ENCODE measurements at regions not wholly inside any gene's neighbourhood (a gene's known extent, or its start where the extent isn't known, plus 50 kb on each side); places are given as distances from the start of the nearest gene placed in this dataset.

DNA sequence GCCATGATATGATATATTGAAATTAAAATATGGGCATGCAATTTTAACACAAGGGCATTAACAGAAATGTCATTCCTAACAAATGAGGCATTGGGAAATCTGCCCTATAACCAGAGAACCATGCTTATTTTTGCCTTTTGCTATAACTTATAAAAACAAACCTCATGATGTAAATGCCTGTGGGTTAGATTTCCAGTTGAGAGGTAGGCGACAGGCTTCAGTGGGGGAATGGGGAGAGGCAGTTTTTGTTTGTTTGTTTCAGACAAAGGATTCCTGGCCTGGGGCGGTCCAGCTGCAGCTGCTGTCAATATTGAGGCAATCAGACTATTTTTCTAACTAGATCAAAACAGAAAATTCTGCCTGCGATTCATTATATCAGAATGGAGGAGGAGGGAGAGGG, 490.4 kb upstream of the CFAP20DC start:
- FAIRE-seq = no peak

DNA sequence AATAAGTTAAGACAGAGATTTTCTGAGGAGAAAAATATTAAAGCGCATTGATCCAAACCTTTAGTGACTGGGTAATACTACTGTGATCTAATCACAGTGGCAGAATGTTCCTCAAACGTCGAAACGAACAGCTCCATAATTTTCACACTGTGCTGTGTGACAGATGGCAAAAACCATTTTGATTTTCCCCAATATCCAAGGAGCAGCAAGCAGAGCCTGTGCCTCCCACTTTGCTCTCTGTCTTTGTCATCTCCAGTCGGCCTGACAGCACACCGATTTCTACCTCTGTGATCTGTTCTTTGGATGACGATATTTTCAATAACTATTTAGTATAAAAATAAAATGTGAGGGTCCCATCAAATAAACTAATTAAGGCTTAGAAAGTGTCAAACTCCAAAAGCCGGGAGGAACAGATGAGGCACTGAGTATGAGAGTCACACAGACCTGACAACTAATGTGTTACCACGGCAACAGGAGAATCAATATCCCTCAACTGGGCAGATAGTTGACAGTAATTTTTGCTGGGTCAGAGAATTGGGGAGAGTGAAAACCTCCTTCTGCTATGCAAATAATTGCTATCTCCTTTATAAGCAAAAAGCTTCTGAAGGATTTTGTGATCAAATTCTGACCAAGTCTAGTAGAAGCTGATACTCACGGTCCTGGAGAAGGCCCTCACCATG, 489.1 kb upstream of the CFAP20DC start:
- no peak for FAIRE-seq

DNA sequence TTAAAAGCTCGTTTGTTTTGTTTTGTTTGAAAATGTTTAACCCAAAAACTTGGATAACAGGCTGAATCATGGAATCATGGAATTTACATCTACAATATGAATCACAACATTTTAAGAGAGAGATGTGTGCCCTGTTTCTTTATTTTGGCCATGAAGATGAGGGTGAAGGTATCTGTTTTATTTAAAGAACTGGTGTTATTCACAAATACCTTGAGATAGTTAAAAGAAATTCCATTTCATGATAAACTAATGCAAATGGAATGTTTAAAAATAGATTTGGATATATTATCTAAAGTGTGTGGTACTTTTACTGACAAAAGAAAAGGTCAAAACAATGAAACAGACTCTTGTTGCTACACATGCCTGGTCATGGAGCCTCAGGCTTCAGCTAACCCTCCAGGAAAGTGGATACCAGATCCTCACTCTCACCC, 486.0 kb upstream of the CFAP20DC start:
- peak; percentile 82 for FAIRE-seq

DNA sequence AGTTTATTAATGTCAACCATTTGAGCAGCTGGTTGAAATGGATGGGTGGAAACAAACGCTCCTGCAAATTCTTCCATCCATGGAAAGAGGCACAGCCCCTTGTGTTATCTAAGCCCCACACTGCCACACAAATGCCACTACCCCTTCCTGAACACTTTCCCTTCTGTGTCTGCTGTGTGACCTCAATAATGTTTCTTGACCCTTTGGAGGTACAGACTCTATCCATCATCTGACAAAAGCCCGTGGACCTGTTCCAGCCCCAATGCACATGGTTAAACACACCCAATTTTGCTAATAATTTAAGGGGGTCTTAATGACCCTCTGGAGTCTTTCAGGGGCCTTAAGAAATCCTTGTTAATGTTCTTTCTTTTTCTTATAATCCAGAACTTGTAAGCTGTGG, 482.2 kb upstream of the CFAP20DC start:
- FAIRE-seq = peak; percentile 68

DNA sequence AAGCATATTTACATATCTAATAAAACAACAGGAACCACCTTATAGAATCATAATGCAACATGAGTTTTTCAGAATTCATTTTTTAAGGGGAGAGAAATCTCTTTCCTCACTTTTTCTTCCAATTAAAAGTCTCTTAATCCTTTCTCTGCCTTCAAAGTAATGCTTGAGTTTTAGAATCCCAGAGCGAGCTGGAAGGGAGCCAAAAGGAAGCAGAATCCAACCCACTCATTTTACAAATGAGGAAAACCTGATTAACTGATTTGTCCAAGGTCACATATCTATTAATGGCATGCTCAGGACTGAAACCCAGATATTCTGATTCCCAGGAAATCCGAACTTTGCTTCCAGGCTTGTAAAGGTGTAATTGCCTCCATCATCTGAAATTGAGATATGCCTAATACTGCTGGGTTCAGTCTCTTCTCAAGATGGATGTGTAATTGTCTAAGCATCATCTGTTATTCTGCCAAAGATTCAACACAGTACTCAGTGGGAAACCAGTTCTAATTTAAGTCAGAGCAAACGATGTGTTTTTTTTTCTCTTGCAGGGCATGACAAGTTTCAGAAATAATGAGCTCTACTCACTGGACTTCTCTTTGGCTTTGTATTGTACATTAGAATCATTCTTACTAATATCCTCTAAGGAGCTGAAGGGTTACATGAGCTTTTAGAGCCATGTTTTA, 481.4 kb upstream of the CFAP20DC start:
- peak; percentile 95 for FAIRE-seq

DNA sequence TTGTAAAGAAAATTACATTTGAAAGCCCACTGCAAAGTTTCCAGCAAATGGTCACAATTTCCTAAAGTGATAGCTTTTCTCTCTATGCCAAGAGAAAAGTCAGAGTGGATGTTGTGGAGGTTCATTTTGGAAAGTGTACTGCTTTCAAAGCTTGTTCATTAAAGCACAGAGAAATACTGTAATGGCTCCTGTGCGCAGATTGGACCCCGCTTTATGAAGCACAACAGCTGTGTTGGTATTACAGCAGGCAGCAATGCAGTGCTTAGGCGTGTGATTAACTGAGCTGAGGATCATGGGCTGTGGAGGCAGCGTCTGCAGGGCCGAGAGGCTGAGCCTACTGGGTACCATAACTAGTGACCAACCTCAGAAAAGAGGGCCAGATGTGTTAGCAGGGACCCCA, 478.4 kb upstream of the CFAP20DC start:
- no peak for FAIRE-seq

DNA sequence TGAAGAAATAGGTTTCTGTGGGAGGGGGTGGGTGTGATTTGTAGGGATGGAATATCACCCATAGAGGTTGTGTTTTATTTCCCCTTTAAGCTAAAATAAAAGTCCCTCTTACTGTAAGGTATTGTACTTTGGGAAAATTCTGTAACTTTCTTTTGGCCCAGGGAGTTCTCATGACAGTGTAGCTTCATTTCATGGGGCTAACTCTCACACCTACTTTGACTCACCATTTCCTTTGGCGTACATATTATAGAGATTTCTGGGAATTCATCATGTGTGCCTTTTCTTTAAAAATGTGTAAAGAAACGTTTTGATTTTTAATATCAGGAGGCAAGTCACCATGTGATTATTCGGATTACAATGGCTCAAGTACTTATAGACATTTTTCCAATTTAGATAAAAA, 477.7 kb upstream of the CFAP20DC start:
- no peak for FAIRE-seq

DNA sequence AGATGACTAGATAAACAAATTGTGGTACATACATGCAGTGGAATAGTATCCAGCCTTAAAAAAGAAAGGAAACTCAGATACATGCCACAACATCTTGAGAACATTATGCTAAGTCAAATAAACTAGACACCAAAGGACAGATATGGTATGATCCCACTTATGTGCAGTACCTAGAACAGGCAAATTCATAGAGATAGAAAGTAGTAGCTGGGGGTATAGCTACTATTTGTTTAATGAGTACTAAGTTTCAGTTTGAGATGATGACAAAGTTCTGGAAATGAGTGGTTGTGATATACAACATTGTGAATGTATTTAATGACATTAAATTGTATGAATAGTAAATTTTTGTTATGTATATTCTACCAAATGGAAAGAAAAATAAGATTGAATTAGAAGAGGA, 477.2 kb upstream of the CFAP20DC start:
- no peak for FAIRE-seq

DNA sequence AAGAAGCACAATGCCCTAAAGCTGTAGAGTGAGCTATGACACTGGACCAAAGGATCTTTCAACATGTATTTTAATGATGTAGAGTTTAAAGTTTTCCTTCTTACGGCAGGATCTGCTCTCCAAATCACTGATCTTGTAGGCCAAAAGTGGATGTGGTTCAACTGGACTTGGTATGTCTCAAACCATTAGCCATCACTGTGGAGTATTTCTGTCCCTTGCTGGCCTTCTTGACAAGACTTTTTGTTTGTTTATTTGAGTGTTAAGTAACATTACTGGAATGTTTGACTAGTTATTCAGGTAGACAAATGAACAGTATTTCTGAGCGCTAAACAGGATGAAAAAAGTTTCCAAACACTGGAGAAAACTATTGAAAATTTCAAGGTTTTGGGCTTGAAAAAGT, 472.7 kb upstream of the CFAP20DC start:
- no peak for FAIRE-seq

DNA sequence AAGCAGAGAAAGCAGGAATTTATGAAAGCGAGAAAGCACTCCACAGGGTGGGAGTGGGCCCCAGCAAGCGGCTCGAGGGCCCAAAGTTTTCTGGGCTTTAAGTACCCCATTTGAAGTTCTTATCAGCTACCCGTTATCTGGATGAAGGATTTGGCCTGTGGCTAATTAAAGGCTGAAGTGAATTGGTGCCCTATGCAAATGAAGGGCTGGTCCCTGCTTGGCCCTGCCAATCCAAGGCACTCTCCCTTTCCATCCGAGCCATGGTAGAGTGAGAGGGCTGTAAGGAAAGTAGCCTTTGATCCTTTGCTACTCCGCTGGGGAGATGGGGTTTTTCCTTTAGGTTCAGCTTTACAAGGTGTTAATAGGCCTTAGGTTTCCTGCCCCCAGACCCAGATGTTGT, 469.3 kb upstream of the CFAP20DC start:
- peak; percentile 84 for FAIRE-seq

DNA sequence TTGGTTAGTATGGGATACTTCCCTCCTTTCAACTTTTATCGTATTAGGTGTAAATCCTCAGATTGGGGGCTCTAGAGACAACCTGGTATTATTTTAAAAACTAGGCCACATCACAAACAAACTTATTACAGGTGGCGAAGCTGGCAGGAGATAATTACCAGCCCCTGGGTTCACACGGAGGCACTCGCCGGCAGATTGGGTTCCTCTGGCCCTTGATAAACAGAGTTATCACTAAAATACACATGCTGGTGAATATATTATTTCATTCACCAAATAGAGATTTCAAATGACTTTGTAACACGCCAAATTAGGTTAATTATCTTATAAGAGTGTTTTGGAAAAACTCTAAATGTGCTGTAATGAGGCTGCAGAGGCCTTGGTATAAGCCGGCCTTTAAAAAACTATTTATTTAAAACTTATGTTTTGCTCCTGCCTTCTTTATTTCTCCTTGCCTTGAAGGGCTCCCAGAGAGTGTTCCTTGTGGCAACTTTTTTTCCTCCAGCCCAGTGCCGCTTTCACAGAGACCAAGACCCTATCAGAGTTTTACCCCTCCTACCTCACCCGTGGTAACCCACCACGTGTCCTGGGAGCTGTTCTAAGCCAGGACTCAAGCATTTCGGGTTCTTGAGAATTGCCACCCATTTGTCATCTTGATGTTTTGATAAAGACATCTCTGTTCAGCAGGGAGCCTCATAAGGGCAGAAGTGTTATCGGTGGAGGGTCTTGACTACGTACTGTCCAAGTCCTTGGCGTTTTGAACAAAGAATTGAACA, 468.6 kb upstream of the CFAP20DC start:
- peak; percentile 49 for FAIRE-seq

DNA sequence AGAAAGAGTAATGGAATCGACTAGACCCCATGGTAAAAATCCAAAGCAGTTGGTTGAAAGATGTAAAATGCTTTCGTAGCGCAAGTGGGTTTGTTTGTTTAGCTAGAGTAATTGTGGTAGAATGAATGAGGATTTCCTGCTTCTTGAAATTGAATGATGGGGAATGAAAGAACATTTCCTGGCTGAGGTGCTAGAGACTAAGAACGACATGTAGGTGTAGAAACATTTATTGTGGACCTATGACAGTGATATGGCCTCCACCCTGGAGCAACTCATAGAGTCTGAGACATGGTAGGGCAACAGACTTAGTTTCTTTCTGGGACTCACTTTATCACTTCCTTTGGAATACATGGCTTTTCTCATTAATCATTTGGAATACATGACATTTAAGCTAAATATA, 467.6 kb upstream of the CFAP20DC start:
- FAIRE-seq = peak; percentile 97

DNA sequence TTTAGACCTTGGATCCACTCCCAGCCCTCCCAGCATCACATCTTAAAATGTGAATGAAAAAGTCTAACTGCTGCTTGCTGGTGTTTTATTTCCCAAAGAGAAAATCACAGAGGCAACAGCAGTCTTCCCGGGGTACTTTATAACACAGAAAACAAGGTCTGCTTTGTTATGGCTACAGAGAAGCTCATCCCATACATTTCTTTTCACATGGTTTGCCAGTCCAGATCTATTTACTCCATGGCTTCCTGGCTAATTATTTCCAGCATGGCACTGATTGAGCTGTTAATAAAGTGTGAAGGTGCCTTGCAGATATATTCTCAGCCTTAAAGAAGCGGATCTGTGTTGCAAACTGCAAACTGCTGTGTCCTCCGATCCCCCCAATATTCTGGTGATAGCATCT, 466.1 kb upstream of the CFAP20DC start:
- no peak for FAIRE-seq

DNA sequence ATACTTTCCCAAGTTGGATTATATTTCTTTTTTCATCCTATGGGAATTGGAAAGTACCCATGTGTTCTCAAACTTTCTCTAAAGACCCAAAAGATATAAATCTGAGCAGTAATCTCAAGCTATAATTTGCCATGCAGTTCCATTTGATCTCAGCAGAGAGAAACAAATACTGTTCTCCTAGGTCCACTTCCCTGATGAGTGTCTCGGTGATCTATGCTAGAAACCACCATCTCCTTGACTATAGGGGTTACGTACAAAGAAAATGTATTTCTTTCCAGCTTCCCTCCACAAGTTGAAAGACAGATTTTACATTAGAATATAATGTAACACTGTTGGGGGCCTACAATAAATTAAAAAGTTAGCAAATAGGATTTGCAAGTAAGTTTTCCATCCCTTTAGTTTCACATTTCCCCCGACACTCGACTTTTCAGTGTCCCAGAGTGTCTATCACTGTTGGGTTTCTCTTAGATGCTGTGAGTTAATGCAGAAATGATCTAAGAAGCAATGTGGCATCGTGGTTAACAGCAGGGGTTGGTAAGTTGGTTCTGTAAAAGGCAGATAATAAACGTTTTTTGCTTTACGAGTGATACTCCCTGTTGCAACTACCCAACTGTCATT, 465.1 kb upstream of the CFAP20DC start:
- peak; percentile 72 for FAIRE-seq

DNA sequence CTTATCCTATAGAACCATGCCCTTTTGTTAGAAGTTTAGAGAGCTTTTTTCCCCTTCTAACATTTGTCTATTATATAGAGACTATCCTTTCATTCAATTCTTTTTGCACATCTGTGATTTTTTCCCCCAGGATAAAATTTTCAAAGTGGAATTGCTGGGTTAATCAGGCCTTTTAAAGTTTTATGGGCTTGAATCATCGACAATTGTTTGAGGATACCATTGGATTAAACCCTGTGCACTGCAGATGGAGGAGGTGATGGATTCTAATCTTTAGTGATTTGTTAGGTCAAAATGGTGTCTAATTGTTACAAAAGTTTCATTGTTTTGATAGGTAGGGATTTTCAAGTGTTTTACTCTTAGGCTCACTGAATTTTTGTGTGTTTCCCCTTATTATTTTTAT, 463.7 kb upstream of the CFAP20DC start:
- no peak for FAIRE-seq

DNA sequence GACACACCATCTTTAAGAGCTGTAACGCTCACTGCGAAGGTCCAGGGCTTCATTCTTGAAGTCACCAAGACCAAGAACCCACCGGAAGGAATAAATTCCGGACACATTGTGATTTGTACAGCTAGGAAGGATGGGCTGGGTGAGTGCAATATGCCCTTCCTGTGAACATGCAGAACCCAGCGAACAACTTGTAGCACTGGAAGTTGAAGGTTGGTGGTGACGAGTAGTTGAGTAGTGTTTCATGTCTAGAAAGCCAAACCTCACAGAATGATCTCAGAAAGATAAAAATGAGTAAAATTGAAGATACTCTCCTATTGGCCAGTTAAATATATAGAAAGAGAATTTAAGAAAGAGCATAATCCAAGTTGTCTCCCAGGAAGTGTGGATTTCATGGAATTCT, 462.2 kb upstream of the CFAP20DC start:
- no peak for FAIRE-seq

DNA sequence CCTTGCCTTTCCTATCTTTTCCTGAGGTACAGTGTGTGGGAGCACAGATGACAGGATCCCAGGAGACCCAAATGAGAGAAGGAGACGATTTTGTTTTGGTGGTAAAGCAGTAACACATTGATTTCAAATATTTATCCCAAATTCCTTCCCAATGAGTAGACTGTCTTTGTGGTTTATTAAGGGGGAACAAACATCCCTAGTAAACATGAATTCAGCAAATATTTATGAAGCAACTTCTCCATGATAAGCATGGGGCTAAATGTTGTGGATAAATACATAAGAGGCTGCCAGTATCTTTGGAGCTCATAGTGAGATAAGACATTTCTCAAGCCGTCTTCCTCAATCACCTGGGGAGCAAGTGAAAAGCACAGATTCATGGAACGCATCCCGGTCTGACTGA, 460.8 kb upstream of the CFAP20DC start:
- no peak for FAIRE-seq

DNA sequence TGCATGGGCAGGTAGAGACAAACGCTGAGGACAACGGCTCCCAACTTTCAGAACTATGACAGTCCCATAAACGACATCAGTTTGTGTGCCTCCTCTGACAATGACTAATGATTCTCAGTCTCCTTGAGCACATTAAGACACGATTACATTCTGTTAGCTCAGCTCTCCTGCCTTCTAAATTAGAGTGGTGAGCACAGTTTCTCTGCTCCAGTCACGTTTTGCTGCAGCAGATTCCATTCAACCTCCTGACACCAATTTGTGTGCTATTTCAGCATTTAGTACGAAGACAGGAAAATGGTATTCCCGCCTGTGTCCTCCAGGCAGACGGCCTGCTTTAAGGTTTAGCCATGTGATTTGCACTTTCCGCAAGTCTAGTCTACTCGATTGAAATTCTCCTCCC, 458.4 kb upstream of the CFAP20DC start:
- no peak for FAIRE-seq

DNA sequence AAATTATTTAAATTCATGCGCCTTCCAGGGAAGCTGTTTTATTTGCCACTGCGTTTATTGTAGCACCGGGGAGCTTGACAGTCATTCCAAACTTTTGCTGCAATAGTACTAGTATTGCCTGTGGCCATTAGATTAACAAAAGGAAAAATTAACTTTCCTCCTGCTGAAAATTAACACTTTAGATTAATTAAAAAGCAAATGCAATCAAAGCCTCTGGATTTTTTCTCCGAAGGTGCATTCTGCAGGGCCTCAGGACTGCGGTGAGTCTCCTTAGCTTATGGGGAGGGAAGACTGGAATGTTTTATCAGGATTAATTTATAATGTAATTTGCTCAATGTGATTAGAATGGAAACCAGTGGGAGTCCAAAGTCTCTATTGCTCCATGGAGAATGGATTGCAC, 456.4 kb upstream of the CFAP20DC start:
- no peak for FAIRE-seq

DNA sequence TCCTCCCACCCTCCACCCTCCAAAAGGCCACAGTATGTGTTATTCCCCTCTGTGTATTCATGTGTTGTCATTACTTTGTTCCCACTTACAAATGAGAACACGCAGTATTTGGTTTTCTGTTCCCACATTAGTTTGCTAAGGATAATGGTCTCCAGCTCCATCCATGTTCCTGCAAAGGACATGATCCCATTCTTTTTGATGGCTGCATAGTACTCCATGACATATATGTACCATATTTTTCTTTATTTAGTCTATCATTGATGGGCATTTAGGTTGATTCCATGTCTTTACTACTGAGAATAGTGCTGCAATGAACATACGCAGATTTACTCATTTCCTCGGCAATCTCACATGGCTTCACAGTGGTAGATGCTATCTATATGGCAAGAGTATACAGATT, 453.6 kb upstream of the CFAP20DC start:
- FAIRE-seq = no peak

DNA sequence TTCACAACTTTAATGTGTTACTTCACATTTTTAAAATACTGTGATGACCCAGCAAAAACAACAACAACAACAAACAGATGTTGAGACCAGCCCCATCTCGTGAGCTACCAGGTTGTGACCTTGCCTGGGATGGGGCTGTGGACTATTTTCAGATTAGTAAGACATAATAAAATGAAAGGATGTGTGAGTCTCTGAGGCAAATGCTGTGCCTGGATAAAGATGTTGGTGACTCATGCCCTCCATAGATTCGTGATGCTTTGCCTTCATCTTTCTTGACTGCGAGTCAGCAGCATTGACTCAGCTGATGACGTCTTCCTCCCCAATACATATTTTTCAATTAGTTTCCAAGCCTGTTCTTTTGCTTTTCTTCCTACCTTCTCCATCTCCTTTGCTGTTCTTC, 453.0 kb upstream of the CFAP20DC start:
- FAIRE-seq = no peak

DNA sequence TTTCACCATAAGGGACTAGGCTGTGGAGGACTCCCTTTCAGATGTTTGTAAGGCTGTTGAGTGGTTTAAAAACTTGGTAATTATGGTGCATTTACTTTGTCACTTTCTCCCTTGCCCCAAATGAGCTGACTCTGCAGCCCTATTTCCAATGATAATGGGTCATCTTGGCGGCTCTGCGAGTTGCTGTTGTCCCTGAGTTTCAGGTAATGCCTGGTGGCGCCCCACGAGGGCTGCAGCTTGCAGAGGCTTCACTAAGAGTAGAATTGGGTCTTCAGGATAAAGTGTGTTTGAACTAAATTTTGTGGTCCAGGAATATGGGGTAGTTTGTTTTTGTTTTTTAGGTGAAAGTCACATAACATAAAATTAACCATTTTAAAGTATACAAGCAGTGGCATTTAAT, 450.1 kb upstream of the CFAP20DC start:
- no peak for FAIRE-seq

DNA sequence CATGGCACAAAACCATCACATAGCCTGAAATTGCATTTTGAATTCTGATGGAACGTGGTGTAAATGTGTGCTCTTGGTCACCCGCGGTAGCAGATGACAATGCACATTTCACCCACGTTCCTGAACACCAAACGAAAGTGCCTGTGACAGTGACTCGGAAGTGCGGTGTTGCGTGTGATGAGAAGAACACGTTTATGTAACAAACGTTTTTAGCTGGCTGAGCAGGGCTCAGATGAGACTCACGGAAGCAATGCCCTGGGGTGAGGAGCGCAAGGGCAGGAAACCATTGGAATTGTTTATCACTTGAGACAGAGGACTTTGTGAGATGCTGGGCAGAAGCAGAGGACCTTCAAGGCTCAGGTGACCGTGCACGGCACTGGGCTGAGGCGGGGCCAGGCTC, 449.2 kb upstream of the CFAP20DC start:
- no peak for FAIRE-seq

DNA sequence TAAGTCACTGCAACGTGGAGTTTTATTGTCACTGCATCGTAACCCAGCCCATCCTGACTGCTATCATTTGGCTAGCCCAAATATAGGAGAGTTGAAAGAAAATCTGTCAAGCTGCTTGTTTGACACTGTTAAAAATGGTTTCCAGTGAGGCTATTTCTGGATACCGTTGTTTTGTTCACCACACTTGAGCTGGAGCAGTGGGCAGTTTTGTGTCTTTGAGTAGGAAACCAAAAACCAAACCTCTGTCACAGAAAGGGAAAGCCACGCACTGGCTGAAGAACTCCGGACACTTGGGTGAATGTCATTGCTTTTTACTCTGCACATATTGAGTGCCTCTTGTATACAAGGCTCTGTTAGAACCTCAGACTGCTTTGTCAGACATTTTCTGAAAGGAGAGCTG, 446.4 kb upstream of the CFAP20DC start:
- FAIRE-seq = no peak
